HAP-1 (cell line): ENCODE measurements at regions not wholly inside any gene's neighbourhood (a gene's known extent, or its start where the extent isn't known, plus 50 kb on each side); places are given as distances from the start of the nearest gene placed in this dataset.
"Not testable (repeated sequence)": the region's sequence is repeated elsewhere in the genome, so short reads cannot be mapped to it uniquely, and the experiment has no call there.

Source experiments
- DNase-seq, 2 experiments: peaks; one replicate each; pipeline ENCODE4 v3.0.0-alpha.2; 2016 to 2020; ENCODE audit warnings: low spot score in 2 of 2
- H3K27me3 ChIP-seq: fragments of 250-450 bp; sonication (Bioruptor Pico); 2 replicates; pipeline ENCODE4 v1.5.1; 2020; ENCODE audit warnings: low read depth, mild to moderate bottlenecking, moderate library complexity
- H3K36me3 ChIP-seq: fragments of 250-450 bp; sonication (Bioruptor Pico); replicated peaks from 2 replicates; pipeline ENCODE4 v1.5.1; 2020; ENCODE audit warnings: mild to moderate bottlenecking
- H3K4me1 ChIP-seq: fragments of 250-450 bp; sonication (Bioruptor Pico); 2 replicates; pipeline ENCODE4 v1.5.1; 2020; ENCODE audit warnings: mild to moderate bottlenecking
- H3K4me3 ChIP-seq: fragments of 250-450 bp; sonication (Bioruptor Pico); 2 replicates; pipeline ENCODE4 v1.5.1; 2020; ENCODE audit warnings: mild to moderate bottlenecking, moderate library complexity
- H3K9me3 ChIP-seq: fragments of 250-450 bp; sonication (Bioruptor Pico); 2 replicates; pipeline ENCODE4 v1.5.1; 2020; ENCODE audit warnings: mild to moderate bottlenecking, moderate library complexity
- in situ Hi-C: fragments of 300-500 bp; cut with MboI; formaldehyde crosslinking; loops from 3 replicates; pipeline ENCODE4 v1.14.3; 2020; ENCODE audit warnings: low sequenced_read_pairs, inconsistent platforms, mixed read lengths

- Histone ChIP-seq H3K4me1 (no peaks in the 10 kb centered on the region), H3K27me3 (peaks cover 11% of the 10 kb centered on the region; the same call in 1 of the 2 replicates), H3K36me3 (no peaks in the 10 kb centered on the region), H3K4me3 (no peak overlapping the region), H3K9me3 (no peaks in the 10 kb centered on the region)
- in situ Hi-C loops = no loop called here
- DNase-seq = no peak
Observed at GRCh38 chr1:229895605-229896004, 171.4 kb upstream of the GALNT2 start.

DNA sequence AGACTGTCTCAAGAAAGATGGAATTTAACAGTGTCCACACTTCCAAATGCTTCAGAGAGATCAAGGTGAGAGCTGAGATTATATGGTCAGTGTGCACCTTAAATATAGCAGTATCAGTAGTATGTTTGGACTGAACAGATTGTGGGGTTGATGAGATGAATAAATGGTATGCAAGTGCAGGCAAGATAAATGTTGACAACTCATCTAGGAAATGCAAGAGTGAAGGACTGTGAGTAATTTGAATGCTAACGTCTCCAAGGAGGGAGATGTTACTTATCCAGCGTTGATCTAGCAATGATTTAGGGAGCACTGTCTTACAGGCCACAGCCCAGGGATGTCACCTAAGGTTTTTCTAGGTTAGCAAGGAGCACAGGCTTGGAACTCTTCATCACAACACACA is 170.7 kb upstream of the GALNT2 start:
- Histone ChIP-seq H3K9me3 (no peaks in the 10 kb centered on the region), H3K4me1 (no peaks in the 10 kb centered on the region), H3K27me3 (peaks cover 11% of the 10 kb centered on the region; the same call in 1 of the 2 replicates), H3K36me3 (no peaks in the 10 kb centered on the region), H3K4me3 (no peak overlapping the region)
- no peak for DNase-seq
- in situ Hi-C loops = no loop called here

DNA sequence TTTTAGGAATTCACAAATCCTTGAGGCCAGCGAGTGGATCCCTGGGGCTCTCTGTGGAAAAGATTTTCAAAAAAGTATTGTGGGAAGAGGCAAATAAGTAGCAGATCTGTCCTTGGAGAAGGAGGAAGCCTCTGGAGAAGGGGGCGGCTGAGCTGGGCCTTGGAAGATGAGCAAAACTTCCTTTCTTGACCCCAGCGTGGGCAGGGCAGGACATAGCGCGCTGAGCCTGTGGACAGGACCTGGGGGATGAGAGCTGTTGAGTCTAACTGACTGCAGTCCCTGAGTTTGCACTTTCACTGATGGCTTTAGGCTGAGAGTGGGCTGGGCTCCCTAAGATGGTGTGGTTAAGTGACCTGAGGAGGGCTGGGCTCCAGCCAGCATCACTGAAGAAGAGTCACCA is 170.2 kb upstream of the GALNT2 start:
- Histone ChIP-seq H3K4me3 (no peak overlapping the region), H3K9me3 (no peaks in the 10 kb centered on the region), H3K4me1 (no peaks in the 10 kb centered on the region), H3K36me3 (no peaks in the 10 kb centered on the region), H3K27me3 (peaks cover 11% of the 10 kb centered on the region; the same call in 1 of the 2 replicates)
- in situ Hi-C loops = no loop called here
- DNase-seq = no peak

DNA sequence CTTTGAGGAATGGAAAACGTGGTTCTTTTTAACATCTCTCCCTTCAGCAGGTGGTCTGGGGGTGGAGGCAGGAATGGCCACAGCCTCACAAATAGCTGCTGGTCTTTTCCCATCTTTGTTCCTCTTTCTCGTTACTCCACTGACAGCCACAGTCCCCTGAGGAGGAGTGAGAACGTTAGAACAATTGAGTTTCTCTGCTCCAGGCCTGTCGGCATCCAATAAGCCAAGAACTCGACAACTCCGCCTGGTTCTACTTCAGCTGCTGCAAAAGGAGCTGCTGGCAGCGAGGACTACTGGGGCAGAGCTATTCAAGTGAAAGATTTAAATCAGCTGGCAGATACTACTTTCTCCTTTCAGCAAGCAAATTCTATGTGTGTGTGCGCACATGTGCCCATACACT is 169.5 kb upstream of the GALNT2 start:
- H3K4me1 ChIP-seq = no peaks in the 10 kb centered on the region
- H3K27me3 ChIP-seq = peaks cover 7% of the 10 kb centered on the region; the same call in 1 of the 2 replicates
- H3K4me3 ChIP-seq = no peak overlapping the region
- DNase-seq = no peak
- no peaks in the 10 kb centered on the region for H3K9me3 ChIP-seq
- in situ Hi-C loops = no loop called here
- no peaks in the 10 kb centered on the region for H3K36me3 ChIP-seq

GRCh38 chr1:229900220-229900619 is 166.8 kb upstream of the GALNT2 start:
- Histone ChIP-seq H3K9me3 (no peaks in the 10 kb centered on the region), H3K4me1 (peaks cover 6% of the 10 kb centered on the region; the same call in 1 of the 2 replicates), H3K27me3 (peaks cover 4% of the 10 kb centered on the region; the same call in 1 of the 2 replicates), H3K4me3 (no peak overlapping the region), H3K36me3 (no peaks in the 10 kb centered on the region)
- no peak for DNase-seq
- in situ Hi-C loops = no loop called here

- H3K36me3 ChIP-seq = no peaks in the 10 kb centered on the region
- peaks cover 23% of the 10 kb centered on the region for H3K27me3 ChIP-seq
- peaks cover 7% of the 10 kb centered on the region; the same call in 1 of the 2 replicates for H3K4me1 ChIP-seq
- no peak for DNase-seq
- H3K9me3 ChIP-seq = no peaks in the 10 kb centered on the region
- no peak overlapping the region for H3K4me3 ChIP-seq
- in situ Hi-C loops = no loop called here
Observed at GRCh38 chr1:229905031-229905545, 161.9 kb upstream of the GALNT2 start.

- Histone ChIP-seq H3K36me3 (no peaks in the 10 kb centered on the region), H3K9me3 (no peaks in the 10 kb centered on the region), H3K27me3 (peaks cover 23% of the 10 kb centered on the region), H3K4me1 (peaks cover 7% of the 10 kb centered on the region; the same call in 1 of the 2 replicates), H3K4me3 (no peak overlapping the region)
- in situ Hi-C loops = no loop called here
- no peak for DNase-seq
Observed at GRCh38 chr1:229905652-229906051, 161.4 kb upstream of the GALNT2 start.

DNA sequence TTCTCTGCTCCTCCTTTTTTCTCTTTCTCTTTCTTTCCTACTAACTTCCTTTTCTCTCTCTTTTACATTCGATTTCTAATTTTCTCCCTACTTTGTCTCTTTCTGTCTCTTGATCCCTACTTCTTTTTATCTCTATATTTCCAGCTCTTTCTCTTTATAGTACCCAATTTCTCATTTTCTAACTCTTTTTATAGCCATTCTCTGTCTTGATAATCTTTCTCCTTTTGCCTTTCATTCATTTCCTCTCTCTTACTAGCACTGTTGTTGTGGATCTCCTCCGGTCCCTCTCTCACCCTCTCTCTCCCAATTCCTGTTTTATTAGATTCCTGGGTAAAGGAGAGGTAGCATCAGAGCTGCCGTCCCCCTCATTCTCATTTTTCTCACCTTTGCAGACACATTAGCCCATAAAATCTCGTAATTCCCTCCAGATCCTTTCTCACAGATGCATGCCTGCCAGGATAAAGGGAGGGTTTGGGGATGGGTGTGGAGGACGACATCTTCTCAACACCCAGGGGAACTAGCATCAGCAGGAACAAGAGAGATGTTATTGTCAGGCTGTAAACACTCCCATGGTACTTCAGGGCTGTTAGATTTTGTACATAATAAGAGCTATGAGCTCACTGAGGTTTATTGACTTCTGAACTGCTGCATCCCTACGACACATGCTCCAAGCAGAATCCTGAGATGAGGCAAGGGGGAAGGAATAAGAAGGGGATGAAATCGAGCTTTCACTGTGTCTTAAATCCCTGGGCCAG is 159.0 kb upstream of the GALNT2 start:
- no peaks in the 10 kb centered on the region for H3K36me3 ChIP-seq
- in situ Hi-C loops = no loop called here
- no peak for DNase-seq
- no peak overlapping the region for H3K4me3 ChIP-seq
- H3K4me1 ChIP-seq = peaks cover 7% of the 10 kb centered on the region; the same call in 1 of the 2 replicates
- H3K9me3 ChIP-seq = no peaks in the 10 kb centered on the region
- peaks cover 23% of the 10 kb centered on the region for H3K27me3 ChIP-seq

- Histone ChIP-seq H3K27me3 (peaks cover 23% of the 10 kb centered on the region), H3K36me3 (no peaks in the 10 kb centered on the region), H3K4me3 (no peak overlapping the region), H3K9me3 (no peaks in the 10 kb centered on the region), H3K4me1 (peaks cover 7% of the 10 kb centered on the region; the same call in 1 of the 2 replicates)
- in situ Hi-C loops = no loop called here
- DNase-seq = no peak
Observed at GRCh38 chr1:229908689-229909088, 158.3 kb upstream of the GALNT2 start.

GRCh38 chr1:229913489-229913888 is 153.5 kb upstream of the GALNT2 start:
- no peak overlapping the region for H3K4me3 ChIP-seq
- H3K36me3 ChIP-seq = no peaks in the 10 kb centered on the region
- in situ Hi-C loops = no loop called here
- peaks cover 3% of the 10 kb centered on the region; the same call in 1 of the 2 replicates for H3K27me3 ChIP-seq
- no peak for DNase-seq
- no peaks in the 10 kb centered on the region for H3K4me1 ChIP-seq
- no peaks in the 10 kb centered on the region for H3K9me3 ChIP-seq

GRCh38 chr1:229919488-229919887 is 147.6 kb upstream of the GALNT2 start:
- H3K4me3 ChIP-seq, DNase-seq, H3K27me3 ChIP-seq, H3K36me3 ChIP-seq, H3K4me1 ChIP-seq, in situ Hi-C loops, H3K9me3 ChIP-seq: not testable (repeated sequence)

DNA sequence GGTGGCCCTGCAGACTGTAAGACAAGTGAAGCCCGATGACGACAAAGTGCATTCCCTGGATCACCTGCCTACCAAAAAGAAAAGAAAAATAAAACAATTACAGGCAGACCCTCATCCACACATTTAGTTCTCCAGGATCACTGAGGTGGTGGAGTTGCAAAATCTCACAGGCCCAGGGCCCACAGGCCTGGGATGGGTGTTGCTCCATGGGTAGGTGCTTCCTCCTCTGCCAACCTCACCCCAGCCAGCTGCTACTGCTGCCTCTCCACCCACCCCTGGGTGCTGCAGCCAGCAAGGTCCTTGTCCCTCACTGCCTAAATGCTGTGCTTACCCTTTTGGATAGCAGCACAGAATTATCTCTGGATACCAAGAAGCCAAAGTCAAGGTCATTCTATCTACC is 146.4 kb upstream of the GALNT2 start:
- H3K27me3 ChIP-seq = 0 out of 2 replicates have a peak, but pooled peaks cover 2% of the 10 kb centered on the region
- in situ Hi-C loops = no loop called here
- H3K36me3 ChIP-seq = no peaks in the 10 kb centered on the region
- no peak for DNase-seq
- H3K4me3 ChIP-seq = no peak overlapping the region
- no peaks in the 10 kb centered on the region for H3K9me3 ChIP-seq
- H3K4me1 ChIP-seq = no peaks in the 10 kb centered on the region

DNA sequence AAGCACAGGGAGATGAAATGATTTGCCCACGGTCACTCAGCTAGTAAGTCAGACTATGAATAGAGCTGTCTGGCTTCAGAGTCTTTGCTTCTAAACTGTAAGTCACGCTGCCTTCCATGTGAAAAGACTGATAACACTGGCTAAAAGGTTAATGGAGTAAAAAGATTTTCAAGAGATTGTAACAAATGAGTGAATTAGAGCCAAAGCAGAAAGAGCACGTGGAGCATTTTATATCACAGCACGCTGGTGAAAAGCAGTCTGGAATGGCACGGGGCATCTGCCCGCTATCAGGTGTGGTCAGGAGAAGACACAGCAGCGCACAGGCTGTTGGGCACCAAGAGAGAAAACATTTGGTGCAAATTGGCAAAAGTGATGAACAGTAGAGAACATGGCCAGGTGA is 144.8 kb upstream of the GALNT2 start:
- H3K9me3 ChIP-seq = no peaks in the 10 kb centered on the region
- no peak for DNase-seq
- no peaks in the 10 kb centered on the region for H3K36me3 ChIP-seq
- 0 out of 2 replicates have a peak, but pooled peaks cover 2% of the 10 kb centered on the region for H3K27me3 ChIP-seq
- H3K4me3 ChIP-seq = no peak overlapping the region
- no peaks in the 10 kb centered on the region for H3K4me1 ChIP-seq
- in situ Hi-C loops = no loop called here

DNA sequence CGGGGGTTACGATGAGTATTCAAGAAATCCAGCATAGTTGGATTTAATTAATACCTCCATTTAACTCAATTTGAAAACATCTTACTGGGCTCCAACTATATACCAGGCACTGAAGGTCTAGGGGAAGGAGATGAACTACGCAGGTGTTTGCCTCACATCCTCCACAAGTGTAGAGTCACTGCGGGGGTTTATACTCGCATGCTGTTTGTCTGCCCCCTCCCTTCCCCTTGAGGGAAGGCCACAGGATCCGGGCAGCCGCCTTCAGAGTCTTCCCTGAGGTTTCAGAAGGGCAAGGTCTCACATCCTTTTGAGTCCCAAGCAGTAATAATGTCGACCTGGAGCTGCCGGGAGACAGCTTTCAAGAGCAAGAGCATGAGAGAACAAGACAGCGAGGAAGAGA is 142.4 kb upstream of the GALNT2 start:
- 0 out of 2 replicates have a peak, but pooled peaks cover 2% of the 10 kb centered on the region for H3K27me3 ChIP-seq
- in situ Hi-C loops = no loop called here
- DNase-seq = no peak

More for the DNA sequence above, 142.4 kb upstream of the GALNT2 start:
- H3K36me3 ChIP-seq = no peaks in the 10 kb centered on the region
- no peaks in the 10 kb centered on the region for H3K9me3 ChIP-seq
- no peaks in the 10 kb centered on the region for H3K4me1 ChIP-seq
- no peak overlapping the region for H3K4me3 ChIP-seq
